HepG2 (cell line): ENCODE measurements at regions not wholly inside any gene's neighbourhood (a gene's known extent, or its start where the extent isn't known, plus 50 kb on each side); places are given as distances from the start of the nearest gene placed in this dataset.

Experiments used
- YEATS2 ChIP-seq: sonication (generic); formaldehyde crosslinking; IDR thresholded peaks from 2 replicates; pipeline ENCODE4 v1.4.0; 2020; ENCODE audit warnings: missing genetic modification reagents, borderline replicate concordance
- ZFP90 ChIP-seq: sonication (generic); formaldehyde crosslinking; IDR thresholded peaks from 2 replicates; pipeline ENCODE4 v1.8.0; 2022; ENCODE audit warnings: missing genetic modification reagents, mild to moderate bottlenecking, inconsistent platforms, borderline replicate concordance
- ZFX ChIP-seq: sonication (generic); formaldehyde crosslinking; IDR thresholded peaks from 2 replicates; pipeline ENCODE4 v1.4.0; 2020; ENCODE audit warnings: mild to moderate bottlenecking, low read depth, missing genetic modification reagents, moderate library complexity
- TF ChIP-seq, protein P1 (sequence below): sonication (generic); formaldehyde crosslinking; IDR thresholded peaks from 2 replicates; pipeline ENCODE4 v1.5.0; 2020; ENCODE audit warnings: mild to moderate bottlenecking, missing genetic modification reagents, moderate library complexity
- TF ChIP-seq, protein P2 (sequence below): sonication (generic); formaldehyde crosslinking; IDR thresholded peaks from 2 replicates; pipeline ENCODE4 v1.4.0; 2020; ENCODE audit warnings: missing genetic modification reagents

DNA sequence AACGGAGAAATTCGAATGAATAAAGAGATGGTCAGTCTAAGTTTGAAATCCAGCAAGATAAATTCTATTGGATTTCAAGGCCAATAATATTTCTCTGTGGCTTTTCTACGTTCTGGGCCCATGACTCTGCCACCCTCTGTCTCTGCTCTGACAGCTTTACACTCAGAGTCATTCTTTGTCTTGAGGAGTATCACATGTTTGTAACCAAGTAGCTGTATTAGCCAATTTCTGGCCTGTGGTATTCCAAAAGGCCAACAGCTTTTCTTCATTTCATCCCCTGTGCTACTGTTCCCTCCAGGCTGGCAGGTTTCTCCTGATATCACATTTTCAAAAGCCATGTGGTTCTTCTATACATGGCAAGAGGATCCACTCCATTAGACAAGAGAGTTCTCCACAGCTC is 324.1 kb upstream of the CNTN4 start:
- TF ChIP-seq, protein P1, sequence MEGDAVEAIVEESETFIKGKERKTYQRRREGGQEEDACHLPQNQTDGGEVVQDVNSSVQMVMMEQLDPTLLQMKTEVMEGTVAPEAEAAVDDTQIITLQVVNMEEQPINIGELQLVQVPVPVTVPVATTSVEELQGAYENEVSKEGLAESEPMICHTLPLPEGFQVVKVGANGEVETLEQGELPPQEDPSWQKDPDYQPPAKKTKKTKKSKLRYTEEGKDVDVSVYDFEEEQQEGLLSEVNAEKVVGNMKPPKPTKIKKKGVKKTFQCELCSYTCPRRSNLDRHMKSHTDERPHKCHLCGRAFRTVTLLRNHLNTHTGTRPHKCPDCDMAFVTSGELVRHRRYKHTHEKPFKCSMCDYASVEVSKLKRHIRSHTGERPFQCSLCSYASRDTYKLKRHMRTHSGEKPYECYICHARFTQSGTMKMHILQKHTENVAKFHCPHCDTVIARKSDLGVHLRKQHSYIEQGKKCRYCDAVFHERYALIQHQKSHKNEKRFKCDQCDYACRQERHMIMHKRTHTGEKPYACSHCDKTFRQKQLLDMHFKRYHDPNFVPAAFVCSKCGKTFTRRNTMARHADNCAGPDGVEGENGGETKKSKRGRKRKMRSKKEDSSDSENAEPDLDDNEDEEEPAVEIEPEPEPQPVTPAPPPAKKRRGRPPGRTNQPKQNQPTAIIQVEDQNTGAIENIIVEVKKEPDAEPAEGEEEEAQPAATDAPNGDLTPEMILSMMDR (CRISPR knock-in tag): no peak
- TF ChIP-seq, protein P2, sequence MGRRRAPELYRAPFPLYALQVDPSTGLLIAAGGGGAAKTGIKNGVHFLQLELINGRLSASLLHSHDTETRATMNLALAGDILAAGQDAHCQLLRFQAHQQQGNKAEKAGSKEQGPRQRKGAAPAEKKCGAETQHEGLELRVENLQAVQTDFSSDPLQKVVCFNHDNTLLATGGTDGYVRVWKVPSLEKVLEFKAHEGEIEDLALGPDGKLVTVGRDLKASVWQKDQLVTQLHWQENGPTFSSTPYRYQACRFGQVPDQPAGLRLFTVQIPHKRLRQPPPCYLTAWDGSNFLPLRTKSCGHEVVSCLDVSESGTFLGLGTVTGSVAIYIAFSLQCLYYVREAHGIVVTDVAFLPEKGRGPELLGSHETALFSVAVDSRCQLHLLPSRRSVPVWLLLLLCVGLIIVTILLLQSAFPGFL: no peak
- TF ChIP-seq ZFP90 (CRISPR knock-in tag) (no peak), ZFX (CRISPR knock-in tag) (no peak), YEATS2 (no peak)
